ENCODE measurements at regions not wholly inside any gene's neighbourhood (a gene's known extent, or its start where the extent isn't known, plus 50 kb on each side); places are given as distances from the start of the nearest gene placed in this dataset.

- DNase-seq = peak; percentile 9
These were observed 87.5 kb upstream of the NKX1-1 start for GRCh38 chr4:1493540-1494287.

- DNase-seq = peak; percentile 23
These were observed 86.7 kb upstream of the NKX1-1 start for GRCh38 chr4:1492651-1493539.

- DNase-seq = peak; percentile 6
These were observed 85.9 kb upstream of the NKX1-1 start for GRCh38 chr4:1492142-1492457.

GRCh38 chr4:1491328-1492141 lies 85.3 kb upstream of the NKX1-1 start:
- peak; percentile 16 for DNase-seq

- peak; percentile 18 for DNase-seq
These were observed 84.5 kb upstream of the NKX1-1 start for GRCh38 chr4:1490654-1491327.

- DNase-seq = peak; percentile 6
These were observed 83.9 kb upstream of the NKX1-1 start for GRCh38 chr4:1490011-1490653.

GRCh38 chr4:1489639-1489995 lies 83.4 kb upstream of the NKX1-1 start:
- peak; percentile 1 for DNase-seq

GRCh38 chr4:1488831-1489638 lies 82.8 kb upstream of the NKX1-1 start:
- peak; percentile 6 for DNase-seq

- no peak for DNase-seq
These were observed 82.1 kb upstream of the NKX1-1 start for GRCh38 chr4:1488357-1488756.

- no peak for DNase-seq
These were observed 81.5 kb upstream of the NKX1-1 start for GRCh38 chr4:1487761-1488160.

- no peak for DNase-seq
These were observed 80.9 kb upstream of the NKX1-1 start for GRCh38 chr4:1487106-1487505.

- DNase-seq = no peak
These were observed 79.0 kb upstream of the NKX1-1 start for GRCh38 chr4:1485280-1485679.

- peak; percentile 1 for DNase-seq
These were observed 74.5 kb upstream of the NKX1-1 start for GRCh38 chr4:1480720-1481119.

- DNase-seq = no peak
These were observed 73.2 kb upstream of the NKX1-1 start for GRCh38 chr4:1479454-1479853.

- no peak for DNase-seq
These were observed 72.6 kb upstream of the NKX1-1 start for GRCh38 chr4:1478766-1479355.

GRCh38 chr4:1477045-1477840 lies 71.0 kb upstream of the NKX1-1 start:
- DNase-seq = no peak

- DNase-seq = no peak
These were observed 69.9 kb upstream of the NKX1-1 start for GRCh38 chr4:1476140-1476513.

- no peak for DNase-seq
These were observed 69.3 kb upstream of the NKX1-1 start for GRCh38 chr4:1475277-1476139.
